ENCODE measurements at regions not wholly inside any gene's neighbourhood (a gene's known extent, or its start where the extent isn't known, plus 50 kb on each side); places are given as distances from the start of the nearest gene placed in this dataset.

GRCh38 chr6:53974941-53975340 lies 136.3 kb upstream of the MLIP start:
- no peaks in the 10 kb centered on the region for H3K9me3 ChIP-seq
- ChIA-PET CTCF (no interaction called here), POLR2A (no interaction called here)
- no peak overlapping the region for H3K4me2 ChIP-seq
- peaks cover 7% of the 10 kb centered on the region for H3K27me3 ChIP-seq (ENCODE audit: insufficient read depth)
- H3K36me3 ChIP-seq (replicated peaks in 1 of 2; ENCODE audit: control insufficient read depth in 1 of 2, insufficient read depth in 2 of 2, low read length in 1 of 2) = no peaks in the 10 kb centered on the region
- H2AFZ ChIP-seq (ENCODE audit: low read depth) = no peak overlapping the region
- H3K4me3 ChIP-seq (ENCODE audit: low read depth in 2 of 2, low read length in 1 of 2) = no peak overlapping the region
- H4K20me1 ChIP-seq (ENCODE audit: insufficient read depth) = no peaks in the 10 kb centered on the region
- H3K9me2 ChIP-seq = no peaks in the 10 kb centered on the region
- no peak overlapping the region for H3K9ac ChIP-seq
- H3F3A ChIP-seq (replicated peaks; ENCODE audit: insufficient read depth) = no peaks in the 10 kb centered on the region
- DNase-seq = no peak
- no peaks in the 10 kb centered on the region for H3K4me1 ChIP-seq (ENCODE audit: control insufficient read depth in 1 of 2, insufficient read depth in 2 of 2, low read depth in 1 of 2, low read length in 1 of 2)
- H3K79me2 ChIP-seq (ENCODE audit: insufficient read depth) = no peaks in the 10 kb centered on the region
- TF ChIP-seq RCOR1 (IDR thresholded peaks at IDR 0.05; ENCODE audit: low read length) = no peak
- no peak for TF ChIP-seq SMC3 (IDR thresholded peaks at IDR 0.05; ENCODE audit: low read depth, low read length)
- TF ChIP-seq RXRA (IDR thresholded peaks at IDR 0.05; ENCODE audit: borderline replicate concordance, low read depth) = no peak
- TF ChIP-seq IRF3 (IDR thresholded peaks at IDR 0.05; ENCODE audit: low read depth, low read length) = no peak
- TF ChIP-seq POLR2AphosphoS5 (IDR thresholded peaks at IDR 0.05; ENCODE audit: low read depth, low read length) = no peak
- no peak for TF ChIP-seq CTCF (IDR thresholded peaks at IDR 0.05)
- TF ChIP-seq, protein P1, sequence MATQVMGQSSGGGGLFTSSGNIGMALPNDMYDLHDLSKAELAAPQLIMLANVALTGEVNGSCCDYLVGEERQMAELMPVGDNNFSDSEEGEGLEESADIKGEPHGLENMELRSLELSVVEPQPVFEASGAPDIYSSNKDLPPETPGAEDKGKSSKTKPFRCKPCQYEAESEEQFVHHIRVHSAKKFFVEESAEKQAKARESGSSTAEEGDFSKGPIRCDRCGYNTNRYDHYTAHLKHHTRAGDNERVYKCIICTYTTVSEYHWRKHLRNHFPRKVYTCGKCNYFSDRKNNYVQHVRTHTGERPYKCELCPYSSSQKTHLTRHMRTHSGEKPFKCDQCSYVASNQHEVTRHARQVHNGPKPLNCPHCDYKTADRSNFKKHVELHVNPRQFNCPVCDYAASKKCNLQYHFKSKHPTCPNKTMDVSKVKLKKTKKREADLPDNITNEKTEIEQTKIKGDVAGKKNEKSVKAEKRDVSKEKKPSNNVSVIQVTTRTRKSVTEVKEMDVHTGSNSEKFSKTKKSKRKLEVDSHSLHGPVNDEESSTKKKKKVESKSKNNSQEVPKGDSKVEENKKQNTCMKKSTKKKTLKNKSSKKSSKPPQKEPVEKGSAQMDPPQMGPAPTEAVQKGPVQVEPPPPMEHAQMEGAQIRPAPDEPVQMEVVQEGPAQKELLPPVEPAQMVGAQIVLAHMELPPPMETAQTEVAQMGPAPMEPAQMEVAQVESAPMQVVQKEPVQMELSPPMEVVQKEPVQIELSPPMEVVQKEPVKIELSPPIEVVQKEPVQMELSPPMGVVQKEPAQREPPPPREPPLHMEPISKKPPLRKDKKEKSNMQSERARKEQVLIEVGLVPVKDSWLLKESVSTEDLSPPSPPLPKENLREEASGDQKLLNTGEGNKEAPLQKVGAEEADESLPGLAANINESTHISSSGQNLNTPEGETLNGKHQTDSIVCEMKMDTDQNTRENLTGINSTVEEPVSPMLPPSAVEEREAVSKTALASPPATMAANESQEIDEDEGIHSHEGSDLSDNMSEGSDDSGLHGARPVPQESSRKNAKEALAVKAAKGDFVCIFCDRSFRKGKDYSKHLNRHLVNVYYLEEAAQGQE (IDR thresholded peaks at IDR 0.05; ENCODE audit: low read depth, low read length) = no peak
- TF ChIP-seq FOXM1 (IDR thresholded peaks at IDR 0.05; ENCODE audit: low read depth) = no peak
- TF ChIP-seq TAF1 (IDR thresholded peaks at IDR 0.05; ENCODE audit: borderline replicate concordance, low read depth, low read length) = no peak
- no peak for TF ChIP-seq FOXJ3 (CRISPR knock-in tag; IDR thresholded peaks at IDR 0.05)
- no peak for TF ChIP-seq FOSL2 (IDR thresholded peaks at IDR 0.05; ENCODE audit: borderline replicate concordance, low read depth)
- TF ChIP-seq, protein P2, sequence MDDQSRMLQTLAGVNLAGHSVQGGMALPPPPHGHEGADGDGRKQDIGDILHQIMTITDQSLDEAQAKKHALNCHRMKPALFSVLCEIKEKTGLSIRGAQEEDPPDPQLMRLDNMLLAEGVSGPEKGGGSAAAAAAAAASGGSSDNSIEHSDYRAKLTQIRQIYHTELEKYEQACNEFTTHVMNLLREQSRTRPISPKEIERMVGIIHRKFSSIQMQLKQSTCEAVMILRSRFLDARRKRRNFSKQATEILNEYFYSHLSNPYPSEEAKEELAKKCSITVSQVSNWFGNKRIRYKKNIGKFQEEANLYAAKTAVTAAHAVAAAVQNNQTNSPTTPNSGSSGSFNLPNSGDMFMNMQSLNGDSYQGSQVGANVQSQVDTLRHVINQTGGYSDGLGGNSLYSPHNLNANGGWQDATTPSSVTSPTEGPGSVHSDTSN (IDR thresholded peaks at IDR 0.05) = no peak
- no peak for TF ChIP-seq YY1 (IDR thresholded peaks at IDR 0.05; ENCODE audit: low read depth)
- no peak for TF ChIP-seq EZH2phosphoT487 (IDR thresholded peaks at IDR 0.05; ENCODE audit: borderline replicate concordance, low read depth)
- H3K27ac ChIP-seq (ENCODE audit: low read depth in 2 of 2, low read length in 1 of 2) = no peak overlapping the region
